ENCODE measurements at regions not wholly inside any gene's neighbourhood (a gene's known extent, or its start where the extent isn't known, plus 50 kb on each side); places are given as distances from the start of the nearest gene placed in this dataset.

- H3K18ac ChIP-seq (ENCODE audit: insufficient read length, low read depth, low read length), result no peak overlapping the region
- DNase-seq, result peak; percentile 9
- Mint-ChIP-seq H3K27me3 (ENCODE audit: low read depth) (peaks cover 5% of the 10 kb centered on the region), H3K9me3 (peaks cover 14 to 15% of the 10 kb centered on the region in 2 experiments), H3K4me1 (peaks cover 17 to 19% of the 10 kb centered on the region in 2 experiments), H3K36me3 (ENCODE audit: insufficient read depth in 1 of 3, low read depth in 3 of 3) (peaks cover 7 to 23% (median 15%) of the 10 kb centered on the region in 3 experiments), H3K4me3 (no peak overlapping the region; a peak in 1 of 5 replicates), H3K27ac (no peak overlapping the region; a peak in 1 of 7 replicates)
- no peaks in the 10 kb centered on the region for H3K79me1 ChIP-seq (ENCODE audit: insufficient read depth, low read depth, low read length, poor library complexity, severe bottlenecking)
- H3K27ac ChIP-seq (ENCODE audit: insufficient read length, low read depth, low read length), result no peak overlapping the region
- no peak overlapping the region for H3K14ac ChIP-seq (ENCODE audit: insufficient read depth, low read length)
- no peak overlapping the region for H2BK5ac ChIP-seq (ENCODE audit: insufficient read length, low read length)
- no peak overlapping the region for H3K9ac ChIP-seq (ENCODE audit: extremely low read depth, insufficient read length, low read length)
- H2AK5ac ChIP-seq (ENCODE audit: insufficient read length, low read length), result no peak overlapping the region
- H2BK12ac ChIP-seq (ENCODE audit: insufficient read length, low read depth, low read length), result no peak overlapping the region
- no peak overlapping the region for H2BK120ac ChIP-seq (ENCODE audit: low read depth, low read length, poor library complexity, severe bottlenecking)
- H3K23ac ChIP-seq (ENCODE audit: insufficient read length, low read depth, low read length), result no peak overlapping the region
- H3K4me2 ChIP-seq (ENCODE audit: insufficient read depth, insufficient read length, low read length), result no peak overlapping the region
- H4K20me1 ChIP-seq (ENCODE audit: control insufficient read depth, insufficient read depth, insufficient read length), result no peaks in the 10 kb centered on the region
- no peak overlapping the region for H3K56ac ChIP-seq (ENCODE audit: insufficient read length, low read depth, low read length)
- H3K4me1 ChIP-seq (ENCODE audit: insufficient read depth, low read length), result peaks cover 12% of the 10 kb centered on the region
- no peaks in the 10 kb centered on the region for H3K23me2 ChIP-seq (ENCODE audit: insufficient read length, low read depth, low read length, poor library complexity, severe bottlenecking)
- no peak overlapping the region for H2AFZ ChIP-seq (ENCODE audit: low read length)
- no CpG with 5 or more reads among the region's 6 CpGs for WGBS (ENCODE audit: extremely low coverage, insufficient read length, low lambda C conversion rate)
- no peaks in the 10 kb centered on the region for H3K79me2 ChIP-seq (ENCODE audit: insufficient read depth, low read length)
- TF ChIP-seq CTCF (conservative IDR thresholded peaks at IDR 0.05), result no peak
- no peak overlapping the region for H2BK15ac ChIP-seq (ENCODE audit: low read depth, low read length)
- no peak overlapping the region for H4K91ac ChIP-seq (ENCODE audit: insufficient read length, low read depth, low read length)
- H3K27me3 ChIP-seq (ENCODE audit: insufficient read depth, low read length), result no peaks in the 10 kb centered on the region
- H4K5ac ChIP-seq (ENCODE audit: insufficient read length, low read depth, low read length), result no peak overlapping the region
- no peak overlapping the region for H4K8ac ChIP-seq (replicated peaks; ENCODE audit: insufficient read length, low read depth, low read length)
- H2BK20ac ChIP-seq (ENCODE audit: low read depth, low read length, poor library complexity, severe bottlenecking), result no peak overlapping the region
- H3K9me3 ChIP-seq (ENCODE audit: control insufficient read depth, low read depth, low read length), result no peaks in the 10 kb centered on the region
- H3K4ac ChIP-seq (ENCODE audit: low read depth, low read length), result no peak overlapping the region
- no peak overlapping the region for H3T11ph ChIP-seq (ENCODE audit: low read length)
These were observed 85.6 kb downstream of the TRIM29 start for GRCh38 chr11:120052196-120052775.
